Suppressor macrophage treated with lipopolysaccharide for 1 hour (primary cell): ENCODE measurements at regions not wholly inside any gene's neighbourhood (a gene's known extent, or its start where the extent isn't known, plus 50 kb on each side); places are given as distances from the start of the nearest gene placed in this dataset.

Experiments used
- DNase-seq, 3 donors: peaks; one replicate each; pipeline ENCODE4 v3.0.0-alpha.2; 2020 to 2022

GRCh38 chr3:106183762-106184391 is 315.1 kb upstream of the CBLB start:
- no peak for DNase-seq

GRCh38 chr3:106184540-106185457 is 316.0 kb upstream of the CBLB start:
- DNase-seq: no peak

- no peak for DNase-seq
Observed at GRCh38 chr3:106185949-106186348, 317.1 kb upstream of the CBLB start.

- DNase-seq: no peak
Observed at GRCh38 chr3:106190296-106190695, 321.5 kb upstream of the CBLB start.

- DNase-seq: no peak
Observed at GRCh38 chr3:106191211-106191610, 322.4 kb upstream of the CBLB start.

- DNase-seq: no peak
Observed at GRCh38 chr3:106191913-106192312, 323.1 kb upstream of the CBLB start.

- DNase-seq: no peak
Observed at GRCh38 chr3:106193876-106194275, 325.1 kb upstream of the CBLB start.

GRCh38 chr3:106194726-106195125 is 325.9 kb upstream of the CBLB start:
- DNase-seq: no peak

- no peak for DNase-seq
Observed at GRCh38 chr3:106197532-106198194, 328.9 kb upstream of the CBLB start.

GRCh38 chr3:106204160-106204868 is 335.5 kb upstream of the CBLB start:
- DNase-seq: no peak

GRCh38 chr3:106206146-106206545 is 337.3 kb upstream of the CBLB start:
- DNase-seq: peak; percentile 11 to 33 (median 24)

GRCh38 chr3:106206613-106207012 is 337.8 kb upstream of the CBLB start:
- DNase-seq: peak in 2 of 3 donors; percentile 12 to 27

- DNase-seq: no peak
Observed at GRCh38 chr3:106208251-106208650, 339.4 kb upstream of the CBLB start.

GRCh38 chr3:106208967-106209366 is 340.2 kb upstream of the CBLB start:
- peak in 1 of 3 donors; percentile 10 for DNase-seq

GRCh38 chr3:106209482-106209881 is 340.7 kb upstream of the CBLB start:
- DNase-seq: no peak

- no peak for DNase-seq
Observed at GRCh38 chr3:106210923-106211322, 342.1 kb upstream of the CBLB start.

GRCh38 chr3:106212665-106213222 is 343.9 kb upstream of the CBLB start:
- DNase-seq: no peak

GRCh38 chr3:106213954-106214353 is 345.1 kb upstream of the CBLB start:
- DNase-seq: no peak

- no peak for DNase-seq
Observed at GRCh38 chr3:106214641-106215040, 345.8 kb upstream of the CBLB start.

- no peak for DNase-seq
Observed at GRCh38 chr3:106215047-106215446, 346.2 kb upstream of the CBLB start.

GRCh38 chr3:106217745-106218144 is 348.9 kb upstream of the CBLB start:
- no peak for DNase-seq

- no peak for DNase-seq
Observed at GRCh38 chr3:106227068-106227467, 358.3 kb upstream of the CBLB start.

- no peak for DNase-seq
Observed at GRCh38 chr3:106228271-106228670, 359.5 kb upstream of the CBLB start.
